Small intestine (tissue), 7 donors: ENCODE measurements at regions not wholly inside any gene's neighbourhood (a gene's known extent, or its start where the extent isn't known, plus 50 kb on each side); places are given as distances from the start of the nearest gene placed in this dataset.
"Not testable (repeated sequence)": the region's sequence is repeated elsewhere in the genome, so short reads cannot be mapped to it uniquely, and the experiment has no call there.

ENCODE experiments used
- DNase-seq, 2 donors: peaks; one replicate each; pipeline versions ENCODE4 v3.0.0 to v3.0.0-alpha.2; 2013
- FAIRE-seq: peaks from 2 replicates; lab custom pipeline; 2012; peaks lifted over from hg19 to GRCh38; lab: Jason Lieb, UNC
- H3K27ac ChIP-seq, 3 donors: one replicate each; pipeline ENCODE4 v1.5.1; 2013; ENCODE audit warnings: low read length in 2 of 3, mild to moderate bottlenecking in 2 of 3, control low read depth in 1 of 3, inconsistent platforms in 1 of 3, low read depth in 1 of 3, moderate library complexity in 1 of 3
- H3K27me3 ChIP-seq, 3 donors: one replicate each; pipeline ENCODE4 v1.6.1; 2013; ENCODE audit warnings: low read length in 3 of 3, inconsistent platforms in 1 of 3; ENCODE audit not compliant: control insufficient read depth in 3 of 3, insufficient read depth in 3 of 3
- H3K36me3 ChIP-seq, 3 donors: one replicate each; pipeline ENCODE4 v1.6.1; 2013; ENCODE audit warnings: low read length in 3 of 3, inconsistent platforms in 1 of 3, low read depth in 1 of 3, mild to moderate bottlenecking in 1 of 3, moderate library complexity in 1 of 3; ENCODE audit not compliant: control insufficient read depth in 3 of 3, insufficient read depth in 2 of 3
- H3K4me1 ChIP-seq, 3 donors: one replicate each; pipeline ENCODE4 v1.6.1; 2013; ENCODE audit warnings: low read length in 2 of 3, inconsistent platforms in 1 of 3, low read depth in 1 of 3, mild to moderate bottlenecking in 1 of 3, moderate library complexity in 1 of 3; ENCODE audit not compliant: control insufficient read depth in 3 of 3, insufficient read depth in 2 of 3
- H3K4me3 ChIP-seq, 3 donors: one replicate each; pipeline ENCODE4 v1.5.1; 2013; ENCODE audit warnings: low read length in 3 of 3, control low read depth in 1 of 3, inconsistent platforms in 1 of 3, low read depth in 1 of 3, mild to moderate bottlenecking in 1 of 3, moderate library complexity in 1 of 3
- H3K9me3 ChIP-seq, 2 donors: one replicate each; pipeline ENCODE4 v1.6.1; 2013; ENCODE audit warnings: low read depth in 1 of 2, low read length in 1 of 2; ENCODE audit not compliant: control insufficient read depth in 2 of 2, insufficient read depth in 1 of 2
- WGBS, 3 donors: extraction: QIAGEN DNeasy Blood & Tissue Kit; methylation state at CpG; one replicate each; pipeline ENCODE4 v1.1.7; 2013; 5-methylcytosine and 5-hydroxymethylcytosine counted together
- donor health status: healthy with polysubstance abuse.
- donor health status: control.
- donor health status: control.
- donor health status: Bipolar disorder and iron deficiency.
- donor health status: healthy.

GRCh38 chr2:153420394-153420793 lies 58.2 kb downstream of the RPRM start:
- Histone ChIP-seq H3K27ac (no peak overlapping the region), H3K4me3 (no peak overlapping the region), H3K9me3 (no peaks in the 10 kb centered on the region), H3K4me1 (no peaks in the 10 kb centered on the region), H3K36me3 (no peaks in the 10 kb centered on the region), H3K27me3 (no peaks in the 10 kb centered on the region)
- WGBS, 3 donors, result 85 to 91% (median 88%) methylated on average over 1 of the region's 1 CpG
- FAIRE-seq (no peak), DNase-seq (no peak)

GRCh38 chr2:153417077-153417476 lies 61.5 kb downstream of the RPRM start:
- FAIRE-seq (no peak), DNase-seq (no peak)
- no peak overlapping the region for H3K27ac ChIP-seq
- H3K36me3 ChIP-seq, result no peaks in the 10 kb centered on the region
- no peak overlapping the region for H3K4me3 ChIP-seq
- H3K9me3 ChIP-seq, result no peaks in the 10 kb centered on the region
- no peaks in the 10 kb centered on the region for H3K4me1 ChIP-seq
- H3K27me3 ChIP-seq, result no peaks in the 10 kb centered on the region
- WGBS, 3 donors, result 71 to 81% (median 76%) methylated on average over 1 of the region's 1 CpG

- Histone ChIP-seq H3K9me3 (no peaks in the 10 kb centered on the region), H3K27me3 (no peaks in the 10 kb centered on the region), H3K4me1 (no peaks in the 10 kb centered on the region), H3K4me3 (no peak overlapping the region), H3K36me3 (no peaks in the 10 kb centered on the region), H3K27ac (no peak overlapping the region)
- DNase-seq, result no peak
- 45 to 62% (median 51%) methylated on average over 1 of the region's 1 CpG for WGBS, 3 donors
- FAIRE-seq, result no peak
Observed at GRCh38 chr2:153416071-153416470, 62.5 kb downstream of the RPRM start.

- no peak overlapping the region for H3K4me3 ChIP-seq
- no peaks in the 10 kb centered on the region for H3K4me1 ChIP-seq
- FAIRE-seq (no peak), DNase-seq (no peak)
- H3K36me3 ChIP-seq, result no peaks in the 10 kb centered on the region
- H3K27ac ChIP-seq, result no peak overlapping the region
- no peaks in the 10 kb centered on the region for H3K9me3 ChIP-seq
- H3K27me3 ChIP-seq, result no peaks in the 10 kb centered on the region
- 66 to 73% (median 72%) methylated on average over 3 of the region's 3 CpGs for WGBS, 3 donors
Observed at GRCh38 chr2:153408710-153409385, 69.7 kb downstream of the RPRM start.

- 56 to 69% (median 59%) methylated on average over 1 of the region's 1 CpG for WGBS, 3 donors
- no peak overlapping the region for H3K27ac ChIP-seq
- FAIRE-seq (no peak), DNase-seq (no peak)
- H3K4me1 ChIP-seq, result no peaks in the 10 kb centered on the region
- H3K27me3 ChIP-seq, result no peaks in the 10 kb centered on the region
- no peaks in the 10 kb centered on the region for H3K36me3 ChIP-seq
- no peaks in the 10 kb centered on the region for H3K9me3 ChIP-seq
- no peak overlapping the region for H3K4me3 ChIP-seq
Observed at GRCh38 chr2:153405196-153405595, 73.4 kb downstream of the RPRM start.

- H3K9me3 ChIP-seq, result no peaks in the 10 kb centered on the region
- no peaks in the 10 kb centered on the region for H3K4me1 ChIP-seq
- DNase-seq, result no peak
- no peak overlapping the region for H3K4me3 ChIP-seq
- 66 to 71% (median 71%) methylated on average over 1 of the region's 1 CpG for WGBS, 3 donors
- no peak for FAIRE-seq
- no peaks in the 10 kb centered on the region for H3K36me3 ChIP-seq
- no peaks in the 10 kb centered on the region for H3K27me3 ChIP-seq
- H3K27ac ChIP-seq, result no peak overlapping the region
Observed at GRCh38 chr2:153404792-153405191, 73.8 kb downstream of the RPRM start.

GRCh38 chr2:153403940-153404339 lies 74.6 kb downstream of the RPRM start:
- no peak for DNase-seq
- 80 to 81% (median 81%) methylated on average over 2 of the region's 2 CpGs for WGBS, 3 donors
- no peaks in the 10 kb centered on the region for H3K9me3 ChIP-seq
- no peaks in the 10 kb centered on the region for H3K4me1 ChIP-seq
- H3K27me3 ChIP-seq, result no peaks in the 10 kb centered on the region
- FAIRE-seq, result no peak
- H3K36me3 ChIP-seq, result no peaks in the 10 kb centered on the region
- H3K27ac ChIP-seq, result no peak overlapping the region
- no peak overlapping the region for H3K4me3 ChIP-seq

GRCh38 chr2:153403352-153403751 lies 75.2 kb downstream of the RPRM start:
- not testable (repeated sequence) for DNase-seq, H3K27me3 ChIP-seq, H3K36me3 ChIP-seq, H3K27ac ChIP-seq, FAIRE-seq, H3K4me1 ChIP-seq, H3K9me3 ChIP-seq, H3K4me3 ChIP-seq
- 69 to 76% (median 73%) methylated on average over 13 to 14 of the region's 14 CpGs for WGBS, 3 donors

- Histone ChIP-seq H3K27me3 (no peaks in the 10 kb centered on the region), H3K4me1 (no peaks in the 10 kb centered on the region), H3K9me3 (no peaks in the 10 kb centered on the region), H3K27ac (no peak overlapping the region), H3K36me3 (no peaks in the 10 kb centered on the region), H3K4me3 (no peak overlapping the region)
- FAIRE-seq, result no peak
- 64 to 72% (median 72%) methylated on average over 5 of the region's 5 CpGs for WGBS, 3 donors
- DNase-seq, result no peak
Observed at GRCh38 chr2:153394686-153395085, 83.9 kb downstream of the RPRM start.
